Stimulated activated CD4-positive, alpha-beta T cell treated with anti-CD3 and anti-CD28 coated beads, Interleukin-2, amount 100 ng/mL, for 24 hours (primary cell): ENCODE measurements at regions not wholly inside any gene's neighbourhood (a gene's known extent, or its start where the extent isn't known, plus 50 kb on each side); places are given as distances from the start of the nearest gene placed in this dataset.
A peak's percentile ranks its signal among the peaks of the same experiment; 100 is the strongest.

Experiments used
- DNase-seq, 2 donors: peaks; one replicate each; pipeline ENCODE4 v3.0.0-alpha.2; 2020

DNA sequence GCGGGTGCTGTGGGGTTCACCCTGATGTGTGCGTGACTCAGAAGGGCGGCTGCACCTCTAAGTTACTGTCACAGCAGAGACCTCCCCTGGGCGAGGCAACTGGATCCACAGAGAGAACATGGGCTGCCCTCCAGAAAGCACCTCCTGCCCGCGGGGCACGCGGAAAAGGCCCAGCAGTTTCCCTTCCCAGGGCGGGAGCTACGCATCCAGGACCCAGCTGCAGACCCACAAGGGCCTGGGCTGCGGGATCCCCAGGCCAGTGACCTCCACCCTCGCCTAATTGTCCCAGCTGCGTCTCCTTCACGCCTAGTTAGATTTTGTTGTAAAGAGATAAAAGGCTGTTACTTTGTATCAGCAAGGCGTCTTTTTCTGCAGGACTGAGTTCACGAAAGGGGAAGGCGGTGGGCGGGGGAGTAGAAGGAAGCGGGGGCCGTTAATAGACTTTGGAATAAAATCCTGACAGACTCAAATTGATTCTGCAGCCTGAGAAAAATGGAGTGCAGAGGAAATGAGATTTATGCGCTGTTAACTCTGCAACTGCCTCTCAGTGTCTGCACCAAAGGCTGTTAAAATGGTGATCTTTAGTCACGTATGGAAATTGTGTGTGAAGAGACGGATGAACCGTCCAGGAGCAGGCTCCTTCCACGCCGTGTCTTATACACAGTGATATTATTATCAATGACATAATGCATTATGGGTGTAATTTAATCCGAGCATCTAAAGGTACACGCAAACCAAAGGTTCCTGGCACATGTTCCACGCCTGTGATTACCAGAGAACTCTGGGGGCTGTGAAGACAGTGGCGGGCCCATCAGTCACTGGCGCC lies 65.9 kb upstream of the FBRSL1 start:
- no peak for DNase-seq

DNA sequence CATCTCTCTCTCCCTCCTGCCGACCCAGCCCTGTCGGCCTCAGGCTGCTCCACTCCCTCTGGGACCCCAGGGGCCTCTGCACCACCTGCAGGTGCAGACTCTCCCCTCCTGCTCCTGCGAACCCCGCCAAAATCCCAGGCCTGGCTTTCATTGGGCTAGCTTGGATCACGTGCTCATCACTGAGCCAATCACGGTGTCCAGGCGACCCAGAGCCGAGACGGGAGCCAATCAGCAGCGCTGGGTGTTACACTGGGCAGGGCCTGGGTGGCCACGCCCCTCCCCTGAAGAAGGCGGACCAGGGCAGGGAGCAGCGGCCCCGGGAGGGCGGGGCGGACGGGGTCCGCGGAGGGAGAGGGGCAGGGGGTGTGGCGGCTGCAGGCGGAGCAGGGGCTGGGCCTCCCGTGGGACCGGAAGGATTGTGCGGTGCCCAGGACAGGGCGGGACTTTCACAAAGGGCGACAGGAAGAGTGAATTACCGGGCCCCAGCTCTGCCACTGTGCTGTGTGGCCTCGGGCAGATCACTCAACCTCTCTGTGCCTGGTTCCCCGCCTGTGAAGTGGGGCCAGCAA lies 66.6 kb upstream of the FBRSL1 start:
- DNase-seq, result no peak

GRCh38 chr12:132422381-132423043 lies 67.4 kb upstream of the FBRSL1 start:
- DNase-seq, result no peak

DNA sequence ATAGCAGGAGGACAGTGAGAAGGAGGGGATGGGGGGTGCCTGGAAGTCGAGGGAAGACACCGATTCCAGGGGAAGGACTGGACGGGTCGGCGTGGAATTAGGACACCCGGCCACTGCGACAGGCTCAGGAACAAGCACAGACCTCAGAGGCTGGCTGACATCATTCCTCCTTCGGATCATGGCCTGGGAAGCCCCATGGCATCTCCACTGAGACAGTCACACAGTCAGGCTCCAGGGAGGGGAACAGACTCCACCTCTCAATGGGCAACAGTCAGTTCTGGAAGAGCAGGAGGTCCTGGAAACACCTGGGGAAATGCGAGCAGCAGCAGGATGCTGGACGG lies 67.9 kb upstream of the FBRSL1 start:
- DNase-seq, result no peak

GRCh38 chr12:132419631-132420246 lies 70.2 kb upstream of the FBRSL1 start:
- DNase-seq, result no peak

DNA sequence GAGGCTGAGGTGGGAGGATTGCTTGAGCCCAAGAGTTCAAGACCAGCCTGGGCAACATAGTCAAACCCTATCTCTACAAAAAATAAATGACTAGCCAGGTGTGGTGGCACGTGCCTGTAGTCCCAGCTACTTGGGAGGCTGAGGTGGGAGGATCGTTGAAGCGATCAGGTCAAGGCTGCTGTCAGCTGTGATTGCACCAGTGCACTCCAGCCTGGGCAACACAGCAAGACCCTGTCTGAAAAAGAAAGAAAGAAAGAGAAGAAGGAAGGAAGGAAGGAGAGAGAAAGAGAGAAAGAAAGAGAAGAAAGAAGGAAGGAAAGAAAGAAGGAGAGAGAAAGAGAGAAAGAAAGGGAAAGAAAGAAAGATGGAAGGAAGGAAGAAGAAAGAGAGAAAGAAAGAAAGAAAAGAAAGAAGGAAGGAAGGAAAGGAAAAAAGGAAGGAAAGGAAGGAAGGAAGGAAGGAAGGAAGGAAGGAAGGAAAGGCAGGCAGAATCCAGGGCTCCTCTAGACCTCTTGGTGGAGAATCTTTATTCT lies 71.5 kb upstream of the FBRSL1 start:
- no peak for DNase-seq

DNA sequence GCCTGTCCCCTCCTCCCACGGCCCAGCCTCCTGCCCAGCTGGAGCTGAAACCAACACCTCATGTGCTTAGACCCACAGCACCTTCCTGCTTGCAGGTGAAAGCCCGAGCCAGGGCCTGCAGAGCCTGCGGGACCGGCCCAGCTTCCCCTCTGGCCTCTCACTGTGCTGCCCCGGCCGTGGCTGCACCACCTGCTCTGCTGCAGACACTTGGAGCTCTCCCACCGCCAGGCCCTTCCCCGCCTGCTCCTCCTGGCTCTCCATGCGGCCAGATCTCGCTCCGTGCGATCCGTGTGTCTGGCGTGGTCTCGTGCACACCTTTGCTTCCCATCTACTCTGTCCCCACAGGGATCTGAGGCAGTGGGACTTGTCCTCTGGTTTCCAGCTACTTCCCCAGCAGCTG lies 72.2 kb upstream of the FBRSL1 start:
- no peak for DNase-seq

DNA sequence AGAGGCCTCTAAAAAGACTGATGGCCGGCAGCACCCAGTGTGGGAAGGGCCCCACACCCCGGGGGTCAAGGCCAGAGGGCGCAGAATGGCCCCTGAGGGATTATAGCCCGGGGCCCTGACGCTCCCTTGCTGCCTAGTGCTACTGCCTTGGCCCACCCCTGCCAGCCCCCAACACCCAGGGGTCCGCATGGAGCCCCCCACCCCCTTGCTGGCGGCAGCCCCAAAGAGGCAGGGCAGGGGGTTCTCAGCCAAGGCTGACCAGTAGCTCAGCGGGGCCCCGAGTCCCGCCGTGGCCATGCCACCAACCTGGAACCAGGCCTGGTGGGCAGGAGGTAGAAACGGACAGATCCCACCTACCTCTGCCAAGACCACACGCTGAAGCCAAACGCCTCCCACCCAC lies 73.1 kb upstream of the FBRSL1 start:
- no peak for DNase-seq

DNA sequence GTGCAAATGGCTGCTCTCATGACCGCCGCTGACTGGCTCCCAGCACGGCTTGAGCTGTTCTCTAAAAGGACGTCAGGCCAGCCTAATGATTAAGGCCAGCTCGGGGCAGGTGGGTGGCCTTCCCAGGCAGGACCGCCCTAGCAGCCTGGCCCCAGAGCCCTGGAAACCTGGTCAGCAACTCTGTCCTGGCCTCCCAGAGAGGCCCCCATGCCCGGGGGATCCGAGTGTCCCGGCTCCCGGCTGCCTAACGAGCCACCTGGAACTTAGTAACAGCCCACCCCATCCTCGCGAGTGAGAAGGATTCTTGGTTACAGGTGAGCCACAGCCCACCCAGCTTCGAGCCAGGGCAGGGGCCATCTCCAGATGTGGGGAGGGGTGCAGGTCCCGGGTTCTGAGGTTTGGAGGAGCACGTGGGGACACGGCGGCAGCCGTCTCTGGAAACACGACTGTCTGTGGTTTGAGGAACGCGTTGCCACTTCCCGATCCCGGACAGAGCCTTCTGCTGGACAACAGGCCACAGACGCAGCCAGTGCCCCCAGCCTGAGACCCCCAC lies 73.8 kb upstream of the FBRSL1 start:
- DNase-seq, result no peak

DNA sequence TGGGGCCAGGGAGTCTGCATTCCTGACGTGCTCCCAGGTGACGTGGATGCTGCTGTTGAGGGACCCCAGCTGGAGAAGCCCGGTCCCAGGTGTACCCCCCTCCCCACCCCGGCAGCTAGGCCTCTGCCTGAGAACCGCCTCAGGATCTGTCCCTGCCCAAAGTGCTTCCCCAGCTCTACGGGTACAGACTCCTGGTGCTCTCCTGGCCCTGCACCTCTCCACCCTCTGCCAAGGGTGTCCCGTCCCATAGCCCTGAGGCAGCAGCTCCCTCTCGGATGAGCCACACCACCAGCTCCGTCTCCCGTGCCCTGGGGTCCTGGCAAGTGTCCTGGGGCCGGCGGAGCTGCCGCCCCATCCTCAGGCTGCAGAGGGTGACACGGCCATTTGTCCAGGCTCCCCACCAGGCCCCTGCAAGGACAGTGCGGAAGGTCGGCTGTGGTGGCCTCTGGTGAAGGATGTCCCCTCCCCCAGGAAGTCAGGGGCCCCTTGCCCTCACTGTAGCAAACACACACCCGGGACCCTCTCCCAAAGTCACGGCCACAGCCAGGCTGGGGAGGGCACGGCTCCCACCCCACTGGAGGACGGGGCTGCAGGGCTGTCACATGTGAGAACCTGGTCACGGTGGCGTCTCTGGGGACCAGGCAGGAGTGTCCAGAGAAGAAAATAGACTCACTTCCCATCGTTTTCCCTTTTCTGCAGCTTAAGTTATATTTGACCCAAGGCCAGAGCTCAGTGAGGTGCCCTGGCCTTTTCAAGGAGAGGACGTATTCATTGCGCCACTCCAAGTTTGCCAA lies 74.4 kb upstream of the FBRSL1 start:
- no peak for DNase-seq

GRCh38 chr12:132414634-132415326 lies 75.2 kb upstream of the FBRSL1 start:
- peak; percentile 81 for DNase-seq

- peak in 1 of 2 donors; percentile 39 for DNase-seq
These were observed 75.9 kb upstream of the FBRSL1 start for GRCh38 chr12:132413931-132414588.

DNA sequence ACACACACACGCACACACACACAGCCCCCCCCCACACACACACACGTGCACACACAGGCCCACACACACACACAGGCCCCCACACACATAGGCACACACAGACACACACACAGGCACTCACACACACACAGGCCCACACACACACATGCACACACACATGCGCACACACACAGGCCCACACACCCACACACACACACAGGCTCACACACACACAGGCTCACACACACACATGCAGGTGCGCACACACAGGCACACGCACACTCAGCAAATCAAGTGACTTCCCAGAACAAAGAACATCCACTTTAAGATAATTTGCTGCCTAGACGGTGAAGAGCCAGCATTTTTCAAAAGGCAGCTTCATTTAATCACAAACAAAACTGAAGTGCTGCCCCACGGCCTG lies 78.5 kb upstream of the FBRSL1 start:
- DNase-seq, result no peak

- no peak for DNase-seq
These were observed 79.1 kb upstream of the FBRSL1 start for GRCh38 chr12:132410849-132411248.

DNA sequence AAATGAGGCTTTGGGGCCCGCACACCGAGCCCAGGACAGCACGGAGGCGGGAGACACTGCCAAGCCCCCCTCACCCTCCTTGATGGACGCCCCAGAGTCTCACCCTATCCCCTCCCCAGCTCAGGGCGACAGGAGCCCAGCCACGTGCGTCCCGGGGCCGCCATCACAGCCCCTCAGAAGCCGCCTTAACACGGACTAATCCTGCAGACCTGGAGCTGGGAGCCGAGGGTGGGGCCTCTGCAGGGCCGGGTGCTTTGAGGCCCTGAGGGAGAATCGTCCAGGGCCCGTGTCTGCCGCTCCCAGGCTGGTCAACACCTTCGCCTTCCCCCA lies 79.7 kb upstream of the FBRSL1 start:
- DNase-seq, result no peak

GRCh38 chr12:132409495-132410295 lies 80.3 kb upstream of the FBRSL1 start:
- DNase-seq, result no peak

GRCh38 chr12:132408626-132409494 lies 79.5 kb upstream of the GALNT9 start:
- DNase-seq, result no peak

GRCh38 chr12:132407992-132408391 lies 78.6 kb upstream of the GALNT9 start:
- no peak for DNase-seq

DNA sequence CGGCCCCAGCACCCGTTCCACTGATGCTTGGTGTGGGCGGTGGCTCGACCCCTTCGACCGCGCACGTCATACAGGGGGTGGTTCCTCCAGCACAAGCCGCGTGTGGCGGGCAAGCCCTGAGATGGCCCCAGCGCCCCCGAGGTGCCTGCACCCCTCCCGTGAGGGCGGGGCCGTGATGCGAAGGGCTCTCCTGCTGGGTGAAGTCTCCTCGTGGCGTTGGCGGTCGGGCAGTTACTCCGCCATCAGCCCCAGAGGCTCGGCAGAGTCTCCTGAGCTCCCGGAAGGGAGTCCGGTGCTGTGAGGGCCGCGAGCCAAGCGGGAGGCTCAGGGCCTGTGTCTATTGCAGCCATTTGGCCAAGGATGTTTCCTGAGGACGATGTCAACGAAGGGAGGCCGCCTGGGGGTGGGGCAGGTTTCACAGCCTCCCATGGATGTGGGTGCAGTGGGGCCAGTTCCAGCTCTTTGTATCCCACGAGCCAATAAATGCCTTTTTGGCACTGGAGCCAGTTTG lies 78.1 kb upstream of the GALNT9 start:
- no peak for DNase-seq
